Lower leg skin (tissue), 3 donors: ENCODE measurements at regions not wholly inside any gene's neighbourhood (a gene's known extent, or its start where the extent isn't known, plus 50 kb on each side); places are given as distances from the start of the nearest gene placed in this dataset.

Experiments used
- POLR2A ChIP-seq, 2 donors: fragments of 450-650 bp; IDR thresholded peaks; one replicate each; pipeline ENCODE4 v1.6.1; 2016 to 2017; ENCODE audit warnings: antibody characterized with exemption in 2 of 2, mild to moderate bottlenecking in 1 of 2, moderate library complexity in 1 of 2
- TF ChIP-seq, protein P1 (sequence below), 3 donors: fragments of 450-650 bp; IDR thresholded peaks; one replicate each; pipeline ENCODE4 v1.5.1; 2016; ENCODE audit warnings: antibody characterized with exemption in 3 of 3, mild to moderate bottlenecking in 3 of 3, moderate library complexity in 2 of 3

DNA sequence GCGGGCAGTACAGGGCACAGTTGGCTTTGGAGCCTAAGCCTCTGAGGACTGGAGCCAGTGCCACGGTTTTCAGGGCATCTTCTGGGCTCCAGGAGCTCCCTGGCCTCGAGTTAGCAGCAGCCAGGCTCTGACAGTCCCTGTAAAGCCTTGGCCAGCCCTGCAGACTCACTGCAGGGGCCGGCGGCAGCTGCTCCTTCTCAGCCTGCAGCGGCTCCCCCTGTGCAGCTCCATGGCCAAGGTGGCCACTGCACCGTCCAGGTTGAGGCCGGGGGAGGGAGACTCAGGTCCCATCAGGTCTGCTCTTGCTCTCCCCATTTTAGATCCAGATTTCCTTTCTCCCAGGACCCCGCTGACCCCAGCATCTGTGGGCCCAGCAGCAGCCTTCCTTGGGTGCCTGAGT lies 1461.1 kb downstream of the BRD1 start:
- TF ChIP-seq, protein P1, sequence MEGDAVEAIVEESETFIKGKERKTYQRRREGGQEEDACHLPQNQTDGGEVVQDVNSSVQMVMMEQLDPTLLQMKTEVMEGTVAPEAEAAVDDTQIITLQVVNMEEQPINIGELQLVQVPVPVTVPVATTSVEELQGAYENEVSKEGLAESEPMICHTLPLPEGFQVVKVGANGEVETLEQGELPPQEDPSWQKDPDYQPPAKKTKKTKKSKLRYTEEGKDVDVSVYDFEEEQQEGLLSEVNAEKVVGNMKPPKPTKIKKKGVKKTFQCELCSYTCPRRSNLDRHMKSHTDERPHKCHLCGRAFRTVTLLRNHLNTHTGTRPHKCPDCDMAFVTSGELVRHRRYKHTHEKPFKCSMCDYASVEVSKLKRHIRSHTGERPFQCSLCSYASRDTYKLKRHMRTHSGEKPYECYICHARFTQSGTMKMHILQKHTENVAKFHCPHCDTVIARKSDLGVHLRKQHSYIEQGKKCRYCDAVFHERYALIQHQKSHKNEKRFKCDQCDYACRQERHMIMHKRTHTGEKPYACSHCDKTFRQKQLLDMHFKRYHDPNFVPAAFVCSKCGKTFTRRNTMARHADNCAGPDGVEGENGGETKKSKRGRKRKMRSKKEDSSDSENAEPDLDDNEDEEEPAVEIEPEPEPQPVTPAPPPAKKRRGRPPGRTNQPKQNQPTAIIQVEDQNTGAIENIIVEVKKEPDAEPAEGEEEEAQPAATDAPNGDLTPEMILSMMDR (IDR thresholded peaks at IDR 0.05) = no peak
- TF ChIP-seq POLR2A (IDR thresholded peaks at IDR 0.05) = no peak
